Smooth muscle cell (in vitro differentiated cells): ENCODE measurements at regions not wholly inside any gene's neighbourhood (a gene's known extent, or its start where the extent isn't known, plus 50 kb on each side); places are given as distances from the start of the nearest gene placed in this dataset.

Source experiments
- DNase-seq: peaks from one replicate; lab custom pipeline; 2025; ENCODE audit not compliant: unreplicated experiment; lab: John Stamatoyannopoulos, UW
- H2AFZ ChIP-seq: fragments of 200-600 bp; sonication (generic); 2 replicates; pipeline ENCODE4 v1.6.0; 2016; ENCODE audit warnings: antibody characterized with exemption, low read depth, mild to moderate bottlenecking
- H3F3A ChIP-seq: fragments of 200-600 bp; sonication (generic); 2 replicates; pipeline ENCODE4 v1.6.0; 2017; ENCODE audit warnings: antibody characterized with exemption, low read depth
- H3K27ac ChIP-seq: fragments of 200-600 bp; sonication (generic); 2 replicates; pipeline ENCODE4 v1.5.1; 2016; ENCODE audit warnings: low read depth, mild to moderate bottlenecking
- H3K27me3 ChIP-seq: fragments of 200-600 bp; sonication (generic); 2 replicates; pipeline ENCODE4 v1.6.1; 2016; ENCODE audit warnings: low read depth, mild to moderate bottlenecking
- H3K36me3 ChIP-seq: fragments of 200-600 bp; sonication (generic); 2 replicates; pipeline ENCODE4 v1.5.1; 2016; ENCODE audit warnings: low read depth
- H3K4me1 ChIP-seq: fragments of 200-600 bp; sonication (generic); 2 replicates; pipeline ENCODE4 v1.5.1; 2016; ENCODE audit warnings: low read depth
- H3K4me2 ChIP-seq: fragments of 200-600 bp; sonication (generic); 2 replicates; pipeline ENCODE4 v1.6.0; 2016; ENCODE audit warnings: mild to moderate bottlenecking
- H3K4me3 ChIP-seq: fragments of 200-600 bp; sonication (generic); 2 replicates; pipeline ENCODE4 v1.5.1; 2016; ENCODE audit warnings: mild to moderate bottlenecking
- H3K79me2 ChIP-seq: fragments of 200-600 bp; sonication (generic); 2 replicates; pipeline ENCODE4 v1.6.0; 2016; ENCODE audit warnings: low read depth, mild to moderate bottlenecking
- H3K9ac ChIP-seq: fragments of 200-600 bp; sonication (generic); 2 replicates; pipeline ENCODE4 v1.6.0; 2016; ENCODE audit warnings: low read depth
- H3K9me3 ChIP-seq: fragments of 200-600 bp; sonication (generic); replicated peaks from 2 replicates; pipeline ENCODE4 v1.5.1; 2016; ENCODE audit warnings: low read depth
- H4K20me1 ChIP-seq: fragments of 200-600 bp; sonication (generic); 2 replicates; pipeline ENCODE4 v1.6.0; 2016; ENCODE audit warnings: low read depth
- WGBS: methylation state at CpG from one replicate; pipeline ENCODE4 v1.1.7; 2016; ENCODE audit warnings: low lambda C conversion rate; 5-methylcytosine and 5-hydroxymethylcytosine counted together
- TF ChIP-seq, protein P1 (sequence below): fragments of 200-600 bp; sonication (generic); IDR thresholded peaks from 2 replicates; pipeline ENCODE4 v1.5.1; 2017; ENCODE audit warnings: borderline replicate concordance, mild to moderate bottlenecking, antibody characterized with exemption; ENCODE audit not compliant: insufficient read depth, poor library complexity, severe bottlenecking

DNA sequence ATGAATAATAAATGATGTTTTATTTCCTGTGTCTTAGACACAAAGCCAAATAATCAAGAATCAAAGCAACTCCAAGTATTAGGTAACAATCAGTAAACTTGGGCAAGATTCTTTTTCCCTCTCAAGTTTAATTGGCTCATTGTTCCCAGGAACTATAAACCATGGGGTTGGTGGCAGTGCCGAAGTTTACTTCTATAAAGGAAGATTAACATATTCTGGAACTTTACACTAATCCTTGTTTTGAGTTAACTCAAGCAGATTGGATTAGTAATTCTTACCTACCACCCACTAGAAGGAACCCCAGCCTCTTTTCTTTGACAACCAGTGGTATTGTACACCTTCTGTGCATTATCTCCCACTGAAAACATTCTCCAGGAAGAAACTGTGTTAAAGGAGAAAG lies 197.1 kb downstream of the EXOC5 start:
- Histone ChIP-seq H3K36me3 (no peaks in the 10 kb centered on the region), H3F3A (no peaks in the 10 kb centered on the region), H4K20me1 (no peaks in the 10 kb centered on the region), H3K9me3 (no peaks in the 10 kb centered on the region), H3K27me3 (no peaks in the 10 kb centered on the region), H3K4me1 (peaks cover 25% of the 10 kb centered on the region), H3K79me2 (no peaks in the 10 kb centered on the region), H3K4me3 (no peak overlapping the region), H2AFZ (no peak overlapping the region), H3K9ac (no peak overlapping the region), H3K4me2 (no peak overlapping the region), H3K27ac (no peak overlapping the region)
- no peak for DNase-seq
- TF ChIP-seq, protein P1, sequence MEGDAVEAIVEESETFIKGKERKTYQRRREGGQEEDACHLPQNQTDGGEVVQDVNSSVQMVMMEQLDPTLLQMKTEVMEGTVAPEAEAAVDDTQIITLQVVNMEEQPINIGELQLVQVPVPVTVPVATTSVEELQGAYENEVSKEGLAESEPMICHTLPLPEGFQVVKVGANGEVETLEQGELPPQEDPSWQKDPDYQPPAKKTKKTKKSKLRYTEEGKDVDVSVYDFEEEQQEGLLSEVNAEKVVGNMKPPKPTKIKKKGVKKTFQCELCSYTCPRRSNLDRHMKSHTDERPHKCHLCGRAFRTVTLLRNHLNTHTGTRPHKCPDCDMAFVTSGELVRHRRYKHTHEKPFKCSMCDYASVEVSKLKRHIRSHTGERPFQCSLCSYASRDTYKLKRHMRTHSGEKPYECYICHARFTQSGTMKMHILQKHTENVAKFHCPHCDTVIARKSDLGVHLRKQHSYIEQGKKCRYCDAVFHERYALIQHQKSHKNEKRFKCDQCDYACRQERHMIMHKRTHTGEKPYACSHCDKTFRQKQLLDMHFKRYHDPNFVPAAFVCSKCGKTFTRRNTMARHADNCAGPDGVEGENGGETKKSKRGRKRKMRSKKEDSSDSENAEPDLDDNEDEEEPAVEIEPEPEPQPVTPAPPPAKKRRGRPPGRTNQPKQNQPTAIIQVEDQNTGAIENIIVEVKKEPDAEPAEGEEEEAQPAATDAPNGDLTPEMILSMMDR: no peak
- WGBS: 68% methylated on average over 1 of the region's 1 CpG

DNA sequence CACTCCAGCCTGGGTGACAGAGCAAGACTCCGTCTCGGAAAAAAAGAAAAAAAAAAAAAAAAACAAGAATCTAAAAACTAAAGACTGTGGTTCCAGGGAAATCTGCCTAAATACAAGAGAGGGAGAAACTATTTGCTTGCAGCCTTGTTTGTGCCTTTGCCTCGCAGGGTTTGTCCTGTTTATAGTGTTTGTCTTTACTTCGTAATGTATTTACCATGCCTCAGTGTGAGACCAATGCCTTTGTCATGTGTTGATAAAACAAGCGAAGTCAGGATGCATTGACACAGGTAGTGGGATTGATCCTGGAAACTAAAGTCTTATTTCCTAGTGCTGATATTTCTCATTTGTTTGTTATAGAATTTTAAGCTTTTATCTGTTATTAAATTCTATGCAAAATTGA lies 199.0 kb downstream of the EXOC5 start:
- Histone ChIP-seq H3K27ac (no peak overlapping the region), H3K4me3 (no peak overlapping the region), H2AFZ (no peak overlapping the region), H3K4me2 (no peak overlapping the region), H3K4me1 (peaks cover 25% of the 10 kb centered on the region), H3K79me2 (no peaks in the 10 kb centered on the region), H3K27me3 (no peaks in the 10 kb centered on the region), H3F3A (no peaks in the 10 kb centered on the region), H4K20me1 (no peaks in the 10 kb centered on the region), H3K9ac (no peak overlapping the region), H3K36me3 (no peaks in the 10 kb centered on the region), H3K9me3 (no peaks in the 10 kb centered on the region)
- TF ChIP-seq, protein P1: no peak
- 74% methylated on average over 5 of the region's 5 CpGs for WGBS
- no peak for DNase-seq

DNA sequence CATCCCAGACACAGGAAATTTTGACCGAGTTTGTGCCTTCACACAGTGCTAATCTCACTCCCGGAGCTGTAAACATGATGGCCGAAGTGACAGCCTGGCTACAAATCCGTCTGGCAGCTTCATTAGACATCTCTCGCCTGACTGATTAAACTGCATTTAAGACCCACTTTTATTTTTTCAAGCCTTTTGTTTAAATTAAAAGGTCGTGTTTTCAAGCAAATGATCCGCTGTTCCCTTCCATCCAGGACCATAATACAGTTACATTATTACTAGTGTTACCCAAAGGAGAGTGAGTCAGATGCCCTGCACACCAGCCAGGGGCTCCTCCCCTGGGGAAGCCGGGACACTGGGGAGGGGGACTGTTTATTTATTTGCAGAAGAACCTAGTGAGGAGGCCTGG lies 200.2 kb downstream of the EXOC5 start:
- Histone ChIP-seq H3K4me3 (no peak overlapping the region), H3K9me3 (no peaks in the 10 kb centered on the region), H3F3A (no peaks in the 10 kb centered on the region), H3K79me2 (no peaks in the 10 kb centered on the region), H3K27ac (no peak overlapping the region), H3K27me3 (no peaks in the 10 kb centered on the region), H2AFZ (no peak overlapping the region), H3K9ac (no peak overlapping the region), H3K4me1 (peaks cover 25% of the 10 kb centered on the region), H4K20me1 (no peaks in the 10 kb centered on the region), H3K36me3 (no peaks in the 10 kb centered on the region), H3K4me2 (peak overlapping the region; percentile 12)
- TF ChIP-seq, protein P1: no peak
- no peak for DNase-seq
- 15% methylated on average over 8 of the region's 8 CpGs for WGBS

DNA sequence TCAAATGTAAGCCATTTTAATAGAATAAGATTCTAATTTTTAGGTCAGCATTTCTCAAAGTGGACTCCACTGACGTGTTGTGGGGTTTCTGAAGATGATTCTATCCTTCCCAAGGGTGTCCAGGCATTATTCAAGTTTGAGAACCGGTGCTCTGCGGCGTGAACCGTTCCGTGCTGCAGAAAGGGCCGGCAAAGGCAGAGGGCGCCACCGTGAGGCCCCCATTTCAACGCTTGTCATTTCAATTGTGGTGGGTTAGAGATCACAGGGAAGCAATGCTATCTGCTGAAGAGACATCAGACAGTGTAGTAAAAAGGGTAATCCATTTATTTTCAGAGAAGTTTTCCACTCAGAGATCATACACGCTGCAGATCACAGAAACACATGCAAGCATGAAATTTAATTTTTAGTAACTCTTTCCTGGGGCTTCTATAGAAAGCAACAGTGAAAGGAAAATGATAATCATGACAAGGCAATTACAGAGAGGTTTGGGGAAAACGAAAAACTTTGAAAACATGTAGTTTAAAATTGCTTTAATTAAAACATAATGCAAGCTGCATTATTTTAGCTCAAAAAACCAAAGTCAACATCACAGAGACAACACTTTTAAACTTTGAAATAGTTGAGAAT lies 201.7 kb downstream of the EXOC5 start:
- H2AFZ ChIP-seq: no peak overlapping the region

More for the DNA sequence above, 201.7 kb downstream of the EXOC5 start:
- Histone ChIP-seq H3F3A (no peaks in the 10 kb centered on the region), H3K9me3 (no peaks in the 10 kb centered on the region), H3K4me3 (no peak overlapping the region), H3K4me2 (no peak overlapping the region), H3K36me3 (no peaks in the 10 kb centered on the region), H3K9ac (no peak overlapping the region), H4K20me1 (no peaks in the 10 kb centered on the region), H3K27me3 (no peaks in the 10 kb centered on the region), H3K79me2 (no peaks in the 10 kb centered on the region), H3K4me1 (peaks cover 17% of the 10 kb centered on the region), H3K27ac (no peak overlapping the region)
- TF ChIP-seq, protein P1: peak; percentile 54
- WGBS: 8% methylated on average over 12 of the region's 12 CpGs
- no peak for DNase-seq
